ENCODE measurements at regions not wholly inside any gene's neighbourhood (a gene's known extent, or its start where the extent isn't known, plus 50 kb on each side); places are given as distances from the start of the nearest gene placed in this dataset.

- intact Hi-C loops (cut with DNase I) = no loop called here
- H3K36me3 ChIP-seq = no peaks in the 10 kb centered on the region
- DNase-seq (no peak), ATAC-seq (no peak)
- TF ChIP-seq CTCF (IDR thresholded peaks at IDR 0.05) (no peak), POLR2A (IDR thresholded peaks at IDR 0.05) (no peak)
- WGBS, 4 donors = 71 to 83% (median 72%) methylated on average over 4 of the region's 4 CpGs
- no peak overlapping the region for H3K4me3 ChIP-seq
- no peaks in the 10 kb centered on the region for H3K27me3 ChIP-seq
- no peaks in the 10 kb centered on the region for H3K4me1 ChIP-seq
- H3K27ac ChIP-seq = no peak overlapping the region
- peaks cover 0 to 28% (median 4%) of the 10 kb centered on the region in 12 donors for H3K9me3 ChIP-seq
Measured at GRCh38 chr4:116702949-116703348, 382.4 kb downstream of the TRAM1L1 start.

GRCh38 chr4:116688536-116688935 is 396.8 kb downstream of the TRAM1L1 start:
- DNase-seq (no peak), ATAC-seq (no peak)
- no peak overlapping the region for H3K4me3 ChIP-seq
- H3K4me1 ChIP-seq = no peaks in the 10 kb centered on the region
- H3K9me3 ChIP-seq = peaks cover 0 to 5% (median 0%) of the 10 kb centered on the region in 12 donors
- H3K36me3 ChIP-seq = no peaks in the 10 kb centered on the region
- intact Hi-C loops (cut with DNase I) = no loop called here
- H3K27ac ChIP-seq = no peak overlapping the region
- 89 to 97% (median 93%) methylated on average over 1 of the region's 1 CpG for WGBS, 4 donors
- TF ChIP-seq POLR2A (IDR thresholded peaks at IDR 0.05) = no peak
- no peak for TF ChIP-seq CTCF (IDR thresholded peaks at IDR 0.05)
- no peaks in the 10 kb centered on the region for H3K27me3 ChIP-seq

GRCh38 chr4:116668190-116668589 is 417.2 kb downstream of the TRAM1L1 start:
- no peak for DNase-seq
- TF ChIP-seq POLR2A (IDR thresholded peaks at IDR 0.05) (no peak), CTCF (IDR thresholded peaks at IDR 0.05) (peak in 1 of 12 donors; percentile 11)

GRCh38 chr4:116665716-116666115 is 419.7 kb downstream of the TRAM1L1 start:
- Histone ChIP-seq H3K27me3 (no peaks in the 10 kb centered on the region), H3K36me3 (no peaks in the 10 kb centered on the region), H3K27ac (no peak overlapping the region), H3K9me3 (peaks cover 0 to 13% (median 0%) of the 10 kb centered on the region in 12 donors), H3K4me3 (no peak overlapping the region), H3K4me1 (no peaks in the 10 kb centered on the region)
- TF ChIP-seq CTCF (IDR thresholded peaks at IDR 0.05) = no peak
- no peak for TF ChIP-seq POLR2A (IDR thresholded peaks at IDR 0.05)
- WGBS, 4 donors = 22 to 74% (median 67%) methylated on average over 1 of the region's 1 CpG
- no peak for ATAC-seq
- intact Hi-C loops (cut with DNase I) = no loop called here
- DNase-seq = no peak

More at GRCh38 chr4:116668190-116668589, 417.2 kb downstream of the TRAM1L1 start:
- intact Hi-C loops (cut with DNase I) = no loop called here
- Histone ChIP-seq H3K27ac (no peak overlapping the region), H3K27me3 (no peaks in the 10 kb centered on the region), H3K9me3 (no peaks in the 10 kb centered on the region), H3K4me1 (no peaks in the 10 kb centered on the region), H3K4me3 (no peak overlapping the region), H3K36me3 (no peaks in the 10 kb centered on the region)
- WGBS, 4 donors = 20 to 32% (median 26%) methylated on average over 2 of the region's 2 CpGs
- ATAC-seq = no peak

All from heart left ventricle (tissue), 16 donors.